Neural progenitor cell (in vitro differentiated cells): ENCODE measurements at regions not wholly inside any gene's neighbourhood (a gene's known extent, or its start where the extent isn't known, plus 50 kb on each side); places are given as distances from the start of the nearest gene placed in this dataset.

ENCODE experiments used
- EZH2 ChIP-seq: fragments of 200-600 bp; sonication (generic); IDR thresholded peaks from 2 replicates; pipeline ENCODE4 v1.6.1; 2017; ENCODE audit warnings: antibody characterized with exemption, mild to moderate bottlenecking, moderate library complexity
- EZH2phosphoT487 ChIP-seq: fragments of 200-600 bp; sonication (generic); IDR thresholded peaks from 2 replicates; pipeline ENCODE4 v1.6.1; 2017; ENCODE audit warnings: antibody characterized with exemption
- TF ChIP-seq, protein P1 (sequence below): fragments of 200-600 bp; sonication (generic); IDR thresholded peaks from 2 replicates; pipeline ENCODE4 v1.5.1; 2017; ENCODE audit warnings: antibody characterized with exemption, mild to moderate bottlenecking

DNA sequence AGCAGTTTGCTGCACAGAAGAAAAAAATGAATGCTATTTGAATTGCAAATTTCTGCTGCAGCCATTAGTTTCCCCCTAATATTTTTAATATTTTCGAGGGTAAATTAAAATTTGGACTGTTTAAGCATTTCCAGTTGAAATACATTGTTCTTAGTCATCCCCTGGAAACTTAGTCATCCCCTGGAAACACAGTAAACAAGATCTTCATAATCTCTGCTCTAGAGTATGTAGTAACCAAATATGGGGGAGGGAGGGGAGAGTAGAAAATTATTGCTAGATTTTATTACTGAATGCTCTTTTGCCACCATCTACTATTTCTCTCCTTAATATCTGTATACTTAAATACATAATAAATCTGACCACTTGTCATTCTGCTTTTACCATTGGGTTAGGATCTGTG, 1053.3 kb downstream of the SORCS1 start:
- TF ChIP-seq, protein P1, sequence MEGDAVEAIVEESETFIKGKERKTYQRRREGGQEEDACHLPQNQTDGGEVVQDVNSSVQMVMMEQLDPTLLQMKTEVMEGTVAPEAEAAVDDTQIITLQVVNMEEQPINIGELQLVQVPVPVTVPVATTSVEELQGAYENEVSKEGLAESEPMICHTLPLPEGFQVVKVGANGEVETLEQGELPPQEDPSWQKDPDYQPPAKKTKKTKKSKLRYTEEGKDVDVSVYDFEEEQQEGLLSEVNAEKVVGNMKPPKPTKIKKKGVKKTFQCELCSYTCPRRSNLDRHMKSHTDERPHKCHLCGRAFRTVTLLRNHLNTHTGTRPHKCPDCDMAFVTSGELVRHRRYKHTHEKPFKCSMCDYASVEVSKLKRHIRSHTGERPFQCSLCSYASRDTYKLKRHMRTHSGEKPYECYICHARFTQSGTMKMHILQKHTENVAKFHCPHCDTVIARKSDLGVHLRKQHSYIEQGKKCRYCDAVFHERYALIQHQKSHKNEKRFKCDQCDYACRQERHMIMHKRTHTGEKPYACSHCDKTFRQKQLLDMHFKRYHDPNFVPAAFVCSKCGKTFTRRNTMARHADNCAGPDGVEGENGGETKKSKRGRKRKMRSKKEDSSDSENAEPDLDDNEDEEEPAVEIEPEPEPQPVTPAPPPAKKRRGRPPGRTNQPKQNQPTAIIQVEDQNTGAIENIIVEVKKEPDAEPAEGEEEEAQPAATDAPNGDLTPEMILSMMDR: no peak
- no peak for TF ChIP-seq EZH2
- no peak for TF ChIP-seq EZH2phosphoT487
